Nucleus accumbens (tissue), 56 donors: ENCODE measurements at regions not wholly inside any gene's neighbourhood (a gene's known extent, or its start where the extent isn't known, plus 50 kb on each side); places are given as distances from the start of the nearest gene placed in this dataset.
A peak's percentile ranks its signal among the peaks of the same experiment; 100 is the strongest.

Experiments
- DNase-seq, 56 donors: peaks; one replicate each; lab custom pipeline; 2025; lab: John Stamatoyannopoulos, UW

GRCh38 chr6:223763-224162, 68.5 kb upstream of the DUSP22 start:
- no peak for DNase-seq

GRCh38 chr6:224350-224749, 67.9 kb upstream of the DUSP22 start:
- no peak for DNase-seq

- DNase-seq: no peak
Observed at GRCh38 chr6:225121-225721, 67.1 kb upstream of the DUSP22 start.

- DNase-seq: no peak
Observed at GRCh38 chr6:225907-226306, 66.4 kb upstream of the DUSP22 start.

- no peak for DNase-seq
Observed at GRCh38 chr6:226516-227073, 65.7 kb upstream of the DUSP22 start.

GRCh38 chr6:227074-227782, 65.1 kb upstream of the DUSP22 start:
- peak in 7 of 56 donors; percentile 3 to 38 (median 13) for DNase-seq

- DNase-seq: no peak
Observed at GRCh38 chr6:227812-228338, 64.4 kb upstream of the DUSP22 start.

- no peak for DNase-seq
Observed at GRCh38 chr6:228881-229651, 63.2 kb upstream of the DUSP22 start.

- no peak for DNase-seq
Observed at GRCh38 chr6:231779-232178, 60.5 kb upstream of the DUSP22 start.

GRCh38 chr6:232982-233640, 59.2 kb upstream of the DUSP22 start:
- DNase-seq: no peak

- DNase-seq: no peak
Observed at GRCh38 chr6:234706-235372, 57.4 kb upstream of the DUSP22 start.

- DNase-seq: no peak
Observed at GRCh38 chr6:235763-236360, 56.4 kb upstream of the DUSP22 start.

- no peak for DNase-seq
Observed at GRCh38 chr6:236519-236918, 55.8 kb upstream of the DUSP22 start.

GRCh38 chr6:240151-240550, 52.1 kb upstream of the DUSP22 start:
- DNase-seq: no peak

GRCh38 chr6:241336-241865, 50.9 kb upstream of the DUSP22 start:
- DNase-seq: no peak
